Neural cell (in vitro differentiated cells): ENCODE measurements at regions not wholly inside any gene's neighbourhood (a gene's known extent, or its start where the extent isn't known, plus 50 kb on each side); places are given as distances from the start of the nearest gene placed in this dataset.

Source experiments
- H2AFZ ChIP-seq: fragments of 200-600, 300-800 bp; sonication (generic), shearing (Covaris generic); 2 replicates; pipeline ENCODE4 v1.6.0; 2014; ENCODE audit warnings: low read depth, mild to moderate bottlenecking, antibody characterized with exemption, low read length, moderate library complexity
- H3F3A ChIP-seq: fragments of 200-600 bp; shearing (Covaris generic); 2 replicates; pipeline ENCODE4 v1.6.1; 2016; ENCODE audit warnings: mild to moderate bottlenecking, moderate library complexity, mixed read lengths, antibody characterized with exemption, low read length; ENCODE audit not compliant: insufficient read depth, poor library complexity, severe bottlenecking
- H3K27ac ChIP-seq: fragments of 200-600, 300-800 bp; sonication (generic), shearing (Covaris generic); 2 replicates; pipeline ENCODE4 v1.5.1; 2014; ENCODE audit warnings: mild to moderate bottlenecking, low read length, moderate library complexity
- H3K27me3 ChIP-seq: fragments of 300-800, 200-600 bp; sonication (generic), shearing (Covaris generic); 2 replicates; pipeline ENCODE4 v1.6.0; 2014; ENCODE audit warnings: mild to moderate bottlenecking, low read depth, low read length, moderate library complexity; ENCODE audit not compliant: insufficient read depth
- H3K36me3 ChIP-seq: fragments of 300-800, 200-600 bp; sonication (generic), shearing (Covaris generic); 2 replicates; pipeline ENCODE4 v1.5.1; 2014; ENCODE audit warnings: mild to moderate bottlenecking, antibody characterized with exemption, low read length, moderate library complexity; ENCODE audit not compliant: insufficient read depth
- H3K4me2 ChIP-seq: fragments of 300-800, 200-600 bp; sonication (generic), shearing (Covaris generic); 2 replicates; pipeline ENCODE4 v1.6.0; 2014; ENCODE audit warnings: mild to moderate bottlenecking, low read length
- H3K4me3 ChIP-seq: fragments of 300-800, 200-600 bp; sonication (generic), shearing (Covaris generic); 2 replicates; pipeline ENCODE4 v1.5.1; 2014; ENCODE audit warnings: mild to moderate bottlenecking, low read length, moderate library complexity
- H3K79me2 ChIP-seq: fragments of 200-600 bp; shearing (Covaris generic); replicated peaks from 2 replicates; pipeline ENCODE4 v1.6.0; 2014; ENCODE audit warnings: mild to moderate bottlenecking, low read length, moderate library complexity; ENCODE audit not compliant: insufficient read depth
- H3K9ac ChIP-seq: fragments of 300-800, 200-600 bp; sonication (generic), shearing (Covaris generic); 2 replicates; pipeline ENCODE4 v1.6.1; 2016; ENCODE audit warnings: mild to moderate bottlenecking, low read length, mixed read lengths
- H3K9me2 ChIP-seq: fragments of 200-600 bp; shearing (Covaris generic); 2 replicates; pipeline ENCODE4 v1.6.1; 2016; ENCODE audit warnings: mild to moderate bottlenecking, low read length, mixed read lengths; ENCODE audit not compliant: insufficient read depth
- H3K9me3 ChIP-seq: fragments of 200-600, 300-800 bp; sonication (generic), shearing (Covaris generic); 2 replicates; pipeline ENCODE4 v1.6.1; 2016; ENCODE audit warnings: mild to moderate bottlenecking, mixed run types, low read length, moderate library complexity, mixed read lengths
- H4K20me1 ChIP-seq: fragments of 200-600 bp; shearing (Covaris generic); 2 replicates; pipeline ENCODE4 v1.6.1; 2016; ENCODE audit warnings: mild to moderate bottlenecking, mixed run types; ENCODE audit not compliant: insufficient read depth
- CTCF ChIP-seq: fragments of 450-650 bp; IDR thresholded peaks from 2 replicates; pipeline ENCODE4 v1.5.1; 2014; ENCODE audit warnings: antibody characterized with exemption, mild to moderate bottlenecking, moderate library complexity; ENCODE audit not compliant: poor library complexity, severe bottlenecking
- EP300 ChIP-seq: fragments of 450-650 bp; conservative IDR thresholded peaks from 2 replicates; pipeline ENCODE4 v1.6.1; 2014; ENCODE audit warnings: antibody characterized with exemption, mild to moderate bottlenecking, moderate library complexity; ENCODE audit not compliant: poor library complexity, severe bottlenecking
- EZH2 ChIP-seq: fragments of 200-600, 300-800 bp; shearing (Covaris generic), sonication (generic); IDR thresholded peaks from 2 replicates; pipeline ENCODE4 v1.6.1; 2014; ENCODE audit warnings: antibody characterized with exemption, low read length, borderline replicate concordance, mild to moderate bottlenecking; ENCODE audit not compliant: insufficient read depth, poor library complexity, severe bottlenecking
- MXI1 ChIP-seq: fragments of 450-650 bp; conservative IDR thresholded peaks from 2 replicates; pipeline ENCODE4 v1.6.1; 2014; ENCODE audit warnings: antibody characterized with exemption, mild to moderate bottlenecking; ENCODE audit not compliant: poor library complexity, severe bottlenecking
- POLR2AphosphoS5 ChIP-seq: IDR thresholded peaks from 2 replicates; pipeline ENCODE4 v1.6.1; 2012
- RAD21 ChIP-seq: fragments of 450-650 bp; conservative IDR thresholded peaks from 2 replicates; pipeline ENCODE4 v1.6.1; 2014; ENCODE audit warnings: antibody characterized with exemption, mild to moderate bottlenecking, moderate library complexity
- REST ChIP-seq: IDR thresholded peaks from 2 replicates; pipeline ENCODE4 v1.6.1; 2012; ENCODE audit warnings: borderline replicate concordance
- SMC3 ChIP-seq: fragments of 450-650 bp; conservative IDR thresholded peaks from 2 replicates; pipeline ENCODE4 v1.6.1; 2014; ENCODE audit warnings: antibody characterized with exemption, mild to moderate bottlenecking, moderate library complexity; ENCODE audit not compliant: poor library complexity
- TAF1 ChIP-seq: IDR thresholded peaks from 2 replicates; pipeline ENCODE4 v1.6.1; 2012; ENCODE audit warnings: low read depth

GRCh38 chr4:137181293-137181899 is 350.9 kb downstream of the PCDH18 start:
- TF ChIP-seq EZH2, result no peak
- TF ChIP-seq MXI1, result no peak
- TF ChIP-seq EP300, result peak; percentile 93
- TF ChIP-seq POLR2AphosphoS5, result peak; percentile 63
- no peak for TF ChIP-seq REST
- no peak for TF ChIP-seq CTCF
- TF ChIP-seq RAD21, result no peak
- no peak for TF ChIP-seq SMC3
- no peak for TF ChIP-seq TAF1
- Histone ChIP-seq H3K79me2 (no peaks in the 10 kb centered on the region), H3K9ac (no peak overlapping the region), H3K27me3 (no peaks in the 10 kb centered on the region), H3F3A (peaks cover 3% of the 10 kb centered on the region), H4K20me1 (no peaks in the 10 kb centered on the region), H3K27ac (peak overlapping the region; percentile 28), H2AFZ (no peak overlapping the region), H3K4me2 (peak overlapping the region; percentile 28), H3K36me3 (no peaks in the 10 kb centered on the region), H3K4me3 (no peak overlapping the region), H3K9me3 (no peaks in the 10 kb centered on the region), H3K9me2 (no peaks in the 10 kb centered on the region)

- Histone ChIP-seq H3K9ac (no peak overlapping the region), H3K79me2 (no peaks in the 10 kb centered on the region), H3F3A (peaks cover 3% of the 10 kb centered on the region), H3K27ac (no peak overlapping the region), H3K4me3 (no peak overlapping the region), H3K27me3 (no peaks in the 10 kb centered on the region), H4K20me1 (no peaks in the 10 kb centered on the region), H3K36me3 (no peaks in the 10 kb centered on the region), H3K9me2 (no peaks in the 10 kb centered on the region), H2AFZ (no peak overlapping the region), H3K9me3 (no peaks in the 10 kb centered on the region), H3K4me2 (no peak overlapping the region)
- no peak for TF ChIP-seq MXI1
- no peak for TF ChIP-seq SMC3
- no peak for TF ChIP-seq RAD21
- no peak for TF ChIP-seq REST
- TF ChIP-seq EZH2, result no peak
- no peak for TF ChIP-seq CTCF
- TF ChIP-seq TAF1, result no peak
- TF ChIP-seq POLR2AphosphoS5, result no peak
- TF ChIP-seq EP300, result no peak
Measured at GRCh38 chr4:137180349-137180748, 351.9 kb downstream of the PCDH18 start.
